ENCODE measurements at regions not wholly inside any gene's neighbourhood (a gene's known extent, or its start where the extent isn't known, plus 50 kb on each side); places are given as distances from the start of the nearest gene placed in this dataset.

- no peak overlapping the region for H3K27ac ChIP-seq
- TF ChIP-seq, protein P1, sequence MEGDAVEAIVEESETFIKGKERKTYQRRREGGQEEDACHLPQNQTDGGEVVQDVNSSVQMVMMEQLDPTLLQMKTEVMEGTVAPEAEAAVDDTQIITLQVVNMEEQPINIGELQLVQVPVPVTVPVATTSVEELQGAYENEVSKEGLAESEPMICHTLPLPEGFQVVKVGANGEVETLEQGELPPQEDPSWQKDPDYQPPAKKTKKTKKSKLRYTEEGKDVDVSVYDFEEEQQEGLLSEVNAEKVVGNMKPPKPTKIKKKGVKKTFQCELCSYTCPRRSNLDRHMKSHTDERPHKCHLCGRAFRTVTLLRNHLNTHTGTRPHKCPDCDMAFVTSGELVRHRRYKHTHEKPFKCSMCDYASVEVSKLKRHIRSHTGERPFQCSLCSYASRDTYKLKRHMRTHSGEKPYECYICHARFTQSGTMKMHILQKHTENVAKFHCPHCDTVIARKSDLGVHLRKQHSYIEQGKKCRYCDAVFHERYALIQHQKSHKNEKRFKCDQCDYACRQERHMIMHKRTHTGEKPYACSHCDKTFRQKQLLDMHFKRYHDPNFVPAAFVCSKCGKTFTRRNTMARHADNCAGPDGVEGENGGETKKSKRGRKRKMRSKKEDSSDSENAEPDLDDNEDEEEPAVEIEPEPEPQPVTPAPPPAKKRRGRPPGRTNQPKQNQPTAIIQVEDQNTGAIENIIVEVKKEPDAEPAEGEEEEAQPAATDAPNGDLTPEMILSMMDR (conservative IDR thresholded peaks at IDR 0.05): no peak
Observed at GRCh38 chr12:71027856-71028255, 107.3 kb upstream of the PTPRR start.

- H3K27ac ChIP-seq: no peak overlapping the region
- TF ChIP-seq, protein P1 (conservative IDR thresholded peaks at IDR 0.05): no peak
Observed at GRCh38 chr12:71024827-71025226, 104.3 kb upstream of the PTPRR start.

GRCh38 chr12:71024281-71024680, 103.7 kb upstream of the PTPRR start:
- no peak overlapping the region for H3K27ac ChIP-seq
- TF ChIP-seq, protein P1 (conservative IDR thresholded peaks at IDR 0.05): no peak

DNA sequence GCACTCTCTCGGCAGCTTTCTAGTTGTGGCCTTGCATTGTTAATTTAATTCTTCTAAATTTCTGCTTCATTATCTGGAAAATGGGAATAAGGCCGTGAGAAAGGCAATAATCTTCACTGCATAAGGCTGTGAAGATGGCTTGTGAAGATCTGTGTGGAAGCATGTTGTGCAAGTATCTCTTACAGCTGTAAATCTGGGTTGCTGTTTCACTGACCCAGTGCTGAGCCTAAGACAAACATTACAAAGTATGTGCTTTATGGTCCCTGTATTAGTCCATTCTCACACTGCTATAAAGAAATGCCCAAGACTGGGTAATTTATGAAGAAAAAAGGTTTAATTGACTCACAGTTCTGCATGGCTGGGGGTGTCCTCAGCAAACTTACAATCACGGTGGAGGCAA, 101.0 kb upstream of the PTPRR start:
- TF ChIP-seq, protein P1 (conservative IDR thresholded peaks at IDR 0.05): no peak
- no peak overlapping the region for H3K27ac ChIP-seq

- no peak overlapping the region for H3K27ac ChIP-seq
- TF ChIP-seq, protein P1 (conservative IDR thresholded peaks at IDR 0.05): no peak
Observed at GRCh38 chr12:71019282-71019831, 98.8 kb upstream of the PTPRR start.

GRCh38 chr12:71018682-71019081, 98.1 kb upstream of the PTPRR start:
- TF ChIP-seq, protein P1 (conservative IDR thresholded peaks at IDR 0.05): no peak
- no peak overlapping the region for H3K27ac ChIP-seq

- TF ChIP-seq, protein P1 (conservative IDR thresholded peaks at IDR 0.05): peak; percentile 86
Observed at GRCh38 chr12:71014180-71014785, 93.7 kb upstream of the PTPRR start.

More at GRCh38 chr12:71014180-71014785, 93.7 kb upstream of the PTPRR start:
- no peak overlapping the region for H3K27ac ChIP-seq
